GDM1 (cell line): ENCODE measurements at regions not wholly inside any gene's neighbourhood (a gene's known extent, or its start where the extent isn't known, plus 50 kb on each side); places are given as distances from the start of the nearest gene placed in this dataset.

Experiments
- DNase-seq: peaks from one replicate; lab custom pipeline; 2025; lab: John Stamatoyannopoulos, UW

- DNase-seq, result peak; percentile 31
These were observed 356.3 kb upstream of the PKDCC start for GRCh38 chr2:41691561-41691960.

- DNase-seq, result no peak
These were observed 353.2 kb upstream of the PKDCC start for GRCh38 chr2:41694536-41695049.

GRCh38 chr2:41695198-41696113 lies 352.4 kb upstream of the PKDCC start:
- DNase-seq, result no peak

GRCh38 chr2:41697389-41697788 lies 350.4 kb upstream of the PKDCC start:
- DNase-seq, result no peak

- DNase-seq, result peak; percentile 11
These were observed 349.0 kb upstream of the PKDCC start for GRCh38 chr2:41698678-41699422.

- DNase-seq, result no peak
These were observed 346.6 kb upstream of the PKDCC start for GRCh38 chr2:41701231-41701630.

GRCh38 chr2:41703123-41703522 lies 344.7 kb upstream of the PKDCC start:
- DNase-seq, result no peak

GRCh38 chr2:41705634-41706033 lies 342.2 kb upstream of the PKDCC start:
- no peak for DNase-seq

GRCh38 chr2:41706286-41706685 lies 341.5 kb upstream of the PKDCC start:
- DNase-seq, result no peak

GRCh38 chr2:41707790-41708451 lies 339.9 kb upstream of the PKDCC start:
- DNase-seq, result no peak

- no peak for DNase-seq
These were observed 337.9 kb upstream of the PKDCC start for GRCh38 chr2:41709702-41710599.

GRCh38 chr2:41710944-41711343 lies 336.9 kb upstream of the PKDCC start:
- no peak for DNase-seq

GRCh38 chr2:41711736-41712135 lies 336.1 kb upstream of the PKDCC start:
- DNase-seq, result no peak

GRCh38 chr2:41716497-41716896 lies 331.3 kb upstream of the PKDCC start:
- DNase-seq, result no peak

GRCh38 chr2:41717839-41718238 lies 330.0 kb upstream of the PKDCC start:
- DNase-seq, result no peak

GRCh38 chr2:41718705-41719104 lies 329.1 kb upstream of the PKDCC start:
- DNase-seq, result no peak

- DNase-seq, result no peak
These were observed 328.1 kb upstream of the PKDCC start for GRCh38 chr2:41719756-41720155.

- DNase-seq, result no peak
These were observed 327.2 kb upstream of the PKDCC start for GRCh38 chr2:41720331-41721251.

GRCh38 chr2:41722668-41723369 lies 325.0 kb upstream of the PKDCC start:
- DNase-seq, result no peak

GRCh38 chr2:41723526-41723925 lies 324.3 kb upstream of the PKDCC start:
- no peak for DNase-seq
